ENCODE measurements at regions not wholly inside any gene's neighbourhood (a gene's known extent, or its start where the extent isn't known, plus 50 kb on each side); places are given as distances from the start of the nearest gene placed in this dataset.
"Not testable (repeated sequence)": the region's sequence is repeated elsewhere in the genome, so short reads cannot be mapped to it uniquely, and the experiment has no call there.

DNA sequence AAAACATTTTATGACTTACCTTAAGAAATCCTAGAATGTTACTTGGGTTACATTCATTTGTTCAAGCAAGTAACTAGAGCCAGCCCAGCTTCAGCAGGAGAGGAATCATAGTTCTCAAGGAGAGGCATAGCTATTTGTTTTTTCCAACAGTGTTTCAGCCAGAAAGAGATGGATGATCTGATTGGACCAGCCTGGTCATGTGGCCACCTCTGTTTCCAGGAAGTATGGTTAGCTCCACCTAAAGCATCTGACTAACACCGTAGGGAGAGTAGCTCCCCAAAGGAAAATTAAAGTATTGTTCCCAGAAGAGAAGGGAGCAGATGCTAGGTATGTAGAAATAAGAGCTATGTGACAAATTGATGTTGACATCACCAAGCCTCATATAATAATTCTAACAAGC is 417.1 kb downstream of the TAFA4 start:
- TF ChIP-seq POLR2A (IDR thresholded peaks at IDR 0.05), result no peak
- no peak for TF ChIP-seq POLR2AphosphoS5 (IDR thresholded peaks at IDR 0.05)
- TF ChIP-seq, protein P1, sequence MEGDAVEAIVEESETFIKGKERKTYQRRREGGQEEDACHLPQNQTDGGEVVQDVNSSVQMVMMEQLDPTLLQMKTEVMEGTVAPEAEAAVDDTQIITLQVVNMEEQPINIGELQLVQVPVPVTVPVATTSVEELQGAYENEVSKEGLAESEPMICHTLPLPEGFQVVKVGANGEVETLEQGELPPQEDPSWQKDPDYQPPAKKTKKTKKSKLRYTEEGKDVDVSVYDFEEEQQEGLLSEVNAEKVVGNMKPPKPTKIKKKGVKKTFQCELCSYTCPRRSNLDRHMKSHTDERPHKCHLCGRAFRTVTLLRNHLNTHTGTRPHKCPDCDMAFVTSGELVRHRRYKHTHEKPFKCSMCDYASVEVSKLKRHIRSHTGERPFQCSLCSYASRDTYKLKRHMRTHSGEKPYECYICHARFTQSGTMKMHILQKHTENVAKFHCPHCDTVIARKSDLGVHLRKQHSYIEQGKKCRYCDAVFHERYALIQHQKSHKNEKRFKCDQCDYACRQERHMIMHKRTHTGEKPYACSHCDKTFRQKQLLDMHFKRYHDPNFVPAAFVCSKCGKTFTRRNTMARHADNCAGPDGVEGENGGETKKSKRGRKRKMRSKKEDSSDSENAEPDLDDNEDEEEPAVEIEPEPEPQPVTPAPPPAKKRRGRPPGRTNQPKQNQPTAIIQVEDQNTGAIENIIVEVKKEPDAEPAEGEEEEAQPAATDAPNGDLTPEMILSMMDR (IDR thresholded peaks at IDR 0.05), result no peak
- no peak for TF ChIP-seq EP300 (IDR thresholded peaks at IDR 0.05)
- Histone ChIP-seq H3K27me3 (no peaks in the 10 kb centered on the region), H3K9me3 (no peaks in the 10 kb centered on the region), H3K27ac (no peak overlapping the region), H3K4me1 (no peaks in the 10 kb centered on the region), H3K4me3 (no peak overlapping the region), H3K36me3 (no peaks in the 10 kb centered on the region)
- whole genome bisulfite sequencing, 2 donors, result 50 to 71% methylated on average over 1 of the region's 1 CpG
- no peak for DNase-seq
- intact Hi-C loops (cut with DNase I), result no loop called here

GRCh38 chr3:68504201-68504600 is 428.1 kb downstream of the TAFA4 start:
- TF ChIP-seq, protein P1 (IDR thresholded peaks at IDR 0.05), result no peak
- TF ChIP-seq POLR2A (IDR thresholded peaks at IDR 0.05) (no peak), EP300 (IDR thresholded peaks at IDR 0.05) (no peak), POLR2AphosphoS5 (IDR thresholded peaks at IDR 0.05) (no peak)
- Histone ChIP-seq H3K4me1 (no peaks in the 10 kb centered on the region), H3K4me3 (no peak overlapping the region), H3K36me3 (no peaks in the 10 kb centered on the region), H3K9me3 (peaks cover 0 to 2% (median 0%) of the 10 kb centered on the region in 4 donors), H3K27ac (no peak overlapping the region), H3K27me3 (no peaks in the 10 kb centered on the region)
- 49 to 59% methylated on average over 2 of the region's 2 CpGs for WGBS, 2 donors
- no peak for DNase-seq
- intact Hi-C loops (cut with DNase I), result no loop called here

DNA sequence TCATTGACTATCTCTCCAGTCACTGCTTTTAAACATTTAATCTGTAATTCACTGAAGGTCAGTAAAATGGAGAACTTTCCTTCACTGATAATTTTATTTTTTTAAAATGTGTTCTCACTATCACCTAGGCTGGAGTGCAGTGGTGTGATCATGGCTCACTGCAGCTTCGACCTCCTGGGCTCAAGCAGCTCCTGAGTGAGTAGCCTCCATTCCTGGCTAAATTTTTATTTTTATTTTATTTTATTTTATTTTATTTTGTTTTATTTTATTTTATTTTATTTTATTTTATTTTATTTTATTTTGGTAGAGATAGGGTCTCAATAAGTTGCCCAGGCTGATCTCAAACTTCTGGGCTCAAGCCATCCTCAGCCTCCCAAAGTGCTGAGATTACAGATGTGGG is 446.5 kb downstream of the TAFA4 start:
- intact Hi-C loops (cut with DNase I); H3K36me3 ChIP-seq; H3K27ac ChIP-seq; H3K9me3 ChIP-seq; H3K27me3 ChIP-seq; DNase-seq; H3K4me3 ChIP-seq: not testable (repeated sequence)
- peaks cover 0 to 16% (median 11%) of the 10 kb centered on the region in 4 donors for H3K4me1 ChIP-seq
- 83 to 84% methylated on average over 1 of the region's 1 CpG for WGBS, 2 donors

- Histone ChIP-seq H3K36me3 (no peaks in the 10 kb centered on the region), H3K9me3 (no peaks in the 10 kb centered on the region), H3K27ac (no peak overlapping the region), H3K4me3 (no peak overlapping the region), H3K27me3 (no peaks in the 10 kb centered on the region), H3K4me1 (peaks cover 0 to 16% (median 11%) of the 10 kb centered on the region in 4 donors)
- WGBS, 2 donors, result 57 to 62% methylated on average over 1 of the region's 1 CpG
- no peak for TF ChIP-seq EP300 (IDR thresholded peaks at IDR 0.05)
- TF ChIP-seq, protein P1 (IDR thresholded peaks at IDR 0.05), result no peak
- no peak for TF ChIP-seq POLR2AphosphoS5 (IDR thresholded peaks at IDR 0.05)
- TF ChIP-seq POLR2A (IDR thresholded peaks at IDR 0.05), result no peak
- DNase-seq, result no peak
- intact Hi-C loops (cut with DNase I), result no loop called here
Measured at GRCh38 chr3:68485051-68485450, 447.3 kb downstream of the TAFA4 start.

DNA sequence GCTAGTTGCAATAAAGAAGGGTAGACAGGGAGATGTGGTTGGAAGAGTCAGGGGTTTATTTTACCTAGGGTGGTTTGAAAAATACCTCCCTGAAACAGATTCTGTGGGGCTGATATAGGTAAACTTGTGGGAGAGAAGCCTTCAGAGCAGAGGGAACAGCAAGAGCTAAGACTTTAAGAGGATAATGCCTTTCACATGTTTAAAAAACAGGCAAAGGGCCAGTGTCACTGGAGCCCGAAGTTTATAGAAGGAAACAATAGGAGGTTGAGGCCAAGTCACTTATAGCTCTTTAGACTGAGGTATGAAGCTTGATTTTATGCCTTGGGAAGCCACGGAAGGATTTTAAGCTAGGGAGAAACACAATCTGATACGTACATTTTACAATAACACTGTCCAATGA is 448.7 kb downstream of the TAFA4 start:
- Histone ChIP-seq H3K27me3 (no peaks in the 10 kb centered on the region), H3K4me1 (peaks cover 0 to 16% (median 11%) of the 10 kb centered on the region in 4 donors), H3K4me3 (no peak overlapping the region), H3K9me3 (no peaks in the 10 kb centered on the region), H3K27ac (no peak overlapping the region), H3K36me3 (no peaks in the 10 kb centered on the region)
- intact Hi-C loops (cut with DNase I), result no loop called here
- no peak for DNase-seq
- 63 to 65% methylated on average over 3 of the region's 3 CpGs for WGBS, 2 donors
- TF ChIP-seq, protein P1 (IDR thresholded peaks at IDR 0.05), result no peak
- TF ChIP-seq POLR2AphosphoS5 (IDR thresholded peaks at IDR 0.05) (no peak), POLR2A (IDR thresholded peaks at IDR 0.05) (no peak), EP300 (IDR thresholded peaks at IDR 0.05) (no peak)

Data from sigmoid colon (tissue), 6 donors.